IMR-90 (cell line): ENCODE measurements at regions not wholly inside any gene's neighbourhood (a gene's known extent, or its start where the extent isn't known, plus 50 kb on each side); places are given as distances from the start of the nearest gene placed in this dataset.

ENCODE experiments used
- ATAC-seq: fragments of 200-7000 bp; cut with Tn5 transposase; 2 replicates; pipeline ENCODE4 v1.9.1; 2020; ENCODE audit warnings: low read depth, mild to moderate bottlenecking, moderate library complexity
- BruUV-seq: library from RNA; stranded (reverse); fragments of 400-500 nt; replicated peaks from 2 replicates; lab custom pipeline; 2021; lab: Mats Ljungman, UMichigan
- CTCF ChIA-PET: fragments of 300-600 bp; formaldehyde crosslinking; extraction: SDS; loops from one replicate; lab custom pipeline; 2021; ENCODE audit warnings: antibody characterized with exemption; lab: Yijun Ruan, JAX
- POLR2A ChIA-PET: fragments of 300-600 bp; sonication (Branson Sonifier 250); formaldehyde crosslinking; loops from one replicate; lab custom pipeline; 2022; ENCODE audit warnings: antibody characterized with exemption; ENCODE audit not compliant: unreplicated experiment; lab: Charles Lee
- DNase-seq: peaks from one replicate; pipeline ENCODE4 v3.0.0; 2013
- H2AFZ ChIP-seq: replicated peaks from 2 replicates; pipeline ENCODE3; 2013; ENCODE audit warnings: low read length, mild to moderate bottlenecking; ENCODE audit not compliant: poor library complexity
- H2AK5ac ChIP-seq: 2 replicates; pipeline ENCODE4 v1.6.1; 2013; ENCODE audit warnings: low read depth, low read length, inconsistent platforms
- H2AK9ac ChIP-seq: replicated peaks from 2 replicates; pipeline ENCODE3; 2013; ENCODE audit warnings: mild to moderate bottlenecking, low read depth, low read length, moderate library complexity; ENCODE audit not compliant: poor library complexity
- H2BK120ac ChIP-seq: 2 replicates; pipeline ENCODE4 v1.6.1; 2013; ENCODE audit warnings: low read depth, low read length, inconsistent platforms
- H2BK15ac ChIP-seq: 3 replicates; pipeline ENCODE4 v1.6.1; 2013; ENCODE audit warnings: low read depth, low read length, inconsistent platforms
- H2BK20ac ChIP-seq: 2 replicates; pipeline ENCODE4 v1.6.1; 2013; ENCODE audit warnings: low read depth, mild to moderate bottlenecking, inconsistent platforms, low read length, moderate library complexity
- H2BK5ac ChIP-seq: 2 replicates; pipeline ENCODE4 v1.6.1; 2013; ENCODE audit warnings: mild to moderate bottlenecking, low read depth, low read length, inconsistent platforms; ENCODE audit not compliant: poor library complexity, severe bottlenecking
- H3K14ac ChIP-seq: replicated peaks from 2 replicates; pipeline ENCODE4 v1.6.1; 2013; ENCODE audit warnings: low read depth, low read length, inconsistent platforms
- H3K18ac ChIP-seq: 2 replicates; pipeline ENCODE4 v1.6.1; 2013; ENCODE audit warnings: low read depth, low read length, control low read depth
- H3K23ac ChIP-seq: 2 replicates; pipeline ENCODE4 v1.6.1; 2013; ENCODE audit warnings: low read depth, low read length, inconsistent platforms
- H3K27ac ChIP-seq: 2 replicates; pipeline ENCODE4 v1.5.1; 2013; ENCODE audit warnings: mild to moderate bottlenecking, control low read depth, low read length; ENCODE audit not compliant: insufficient read depth
- H3K27me3 ChIP-seq: 2 replicates; pipeline ENCODE4 v1.6.1; 2013; ENCODE audit warnings: low read length; ENCODE audit not compliant: control insufficient read depth, insufficient read depth
- H3K36me3 ChIP-seq: 2 replicates; pipeline ENCODE4 v1.6.1; 2013; ENCODE audit warnings: low read length, mixed read lengths; ENCODE audit not compliant: control insufficient read depth, insufficient read depth
- H3K4ac ChIP-seq: 2 replicates; pipeline ENCODE4 v1.6.1; 2013; ENCODE audit warnings: low read depth, low read length, inconsistent platforms
- H3K4me1 ChIP-seq: 2 replicates; pipeline ENCODE4 v1.6.1; 2013; ENCODE audit warnings: low read length, mixed read lengths; ENCODE audit not compliant: control insufficient read depth, insufficient read depth
- H3K4me2 ChIP-seq: 2 replicates; pipeline ENCODE4 v1.6.1; 2013; ENCODE audit warnings: low read depth, mild to moderate bottlenecking, control low read depth, low read length, moderate library complexity
- H3K4me3 ChIP-seq: 2 replicates; pipeline ENCODE4 v1.5.1; 2013; ENCODE audit warnings: low read depth, mild to moderate bottlenecking, control low read depth, low read length, moderate library complexity; ENCODE audit not compliant: insufficient read depth
- H3K56ac ChIP-seq: 2 replicates; pipeline ENCODE4 v1.6.1; 2013; ENCODE audit warnings: low read length, inconsistent platforms; ENCODE audit not compliant: insufficient read depth; ENCODE audit errors: extremely low read depth
- H3K79me1 ChIP-seq, 2 experiments: 2 replicates each; pipeline ENCODE4 v1.6.1; 2013; ENCODE audit warnings: low read length in 2 of 2, inconsistent platforms in 1 of 2, low read depth in 1 of 2
- H3K9ac ChIP-seq: 2 replicates; pipeline ENCODE4 v1.6.1; 2013; ENCODE audit warnings: low read depth, low read length, control low read depth
- H3K9me1 ChIP-seq: 2 replicates; pipeline ENCODE4 v1.6.1; 2013; ENCODE audit warnings: low read length, inconsistent platforms; ENCODE audit not compliant: insufficient read depth
- H3K9me3 ChIP-seq: 2 replicates; pipeline ENCODE4 v1.6.1; 2013; ENCODE audit warnings: low read length; ENCODE audit not compliant: control insufficient read depth, insufficient read depth
- H4K20me1 ChIP-seq: 2 replicates; pipeline ENCODE4 v1.6.1; 2013; ENCODE audit warnings: low read length, inconsistent platforms; ENCODE audit not compliant: insufficient read depth
- H4K5ac ChIP-seq: 2 replicates; pipeline ENCODE4 v1.6.1; 2013; ENCODE audit warnings: mild to moderate bottlenecking, low read depth, low read length, control low read depth
- H4K8ac ChIP-seq, 2 experiments: 2 replicates each; pipeline ENCODE4 v1.6.1; 2013; ENCODE audit warnings: low read depth in 2 of 2, low read length in 2 of 2, control low read depth in 1 of 2, inconsistent platforms in 1 of 2
- H4K91ac ChIP-seq: 2 replicates; pipeline ENCODE4 v1.6.1; 2013; ENCODE audit warnings: low read depth, low read length, inconsistent platforms; ENCODE audit not compliant: insufficient read depth
- CHD1 ChIP-seq: IDR thresholded peaks from 2 replicates; pipeline ENCODE4 v1.6.1; 2012; ENCODE audit warnings: low read depth, low read length, improper control_type of control experiment
- FOS ChIP-seq: fragments of 150-350 bp; IDR thresholded peaks from 2 replicates; pipeline ENCODE4 v1.6.1; 2016; ENCODE audit warnings: low read depth, low read length
- MXI1 ChIP-seq: IDR thresholded peaks from 2 replicates; pipeline ENCODE4 v1.6.1; 2012; ENCODE audit warnings: low read depth, mild to moderate bottlenecking, low read length, moderate library complexity, borderline replicate concordance
- RAD21 ChIP-seq: IDR thresholded peaks from 2 replicates; pipeline ENCODE4 v1.6.1; 2012; ENCODE audit warnings: low read length, improper control_type of control experiment
- RCOR1 ChIP-seq: IDR thresholded peaks from 2 replicates; pipeline ENCODE4 v1.6.1; 2012; ENCODE audit warnings: mild to moderate bottlenecking, low read length, improper control_type of control experiment; ENCODE audit not compliant: insufficient replicate concordance
- RFX5 ChIP-seq: IDR thresholded peaks from 2 replicates; pipeline ENCODE4 v1.8.0; 2012; ENCODE audit warnings: low read depth, mild to moderate bottlenecking, low read length, moderate library complexity
- USF2 ChIP-seq: fragments of 150-350 bp; IDR thresholded peaks from 2 replicates; pipeline ENCODE4 v1.6.1; 2017; ENCODE audit warnings: mild to moderate bottlenecking, antibody characterized with exemption, low read length, low read depth
- WGBS, 2 experiments: methylation state at CpG; one replicate each; pipeline versions ENCODE4 v1.1.5 to v1.1.7; 2013; ENCODE audit warnings: missing lambda C conversion rate in 2 of 2; ENCODE audit not compliant: insufficient read length in 1 of 2; ENCODE audit errors: extremely low coverage in 2 of 2; 5-methylcytosine and 5-hydroxymethylcytosine counted together
- dilution Hi-C: fragments of 300-500 bp; cut with HindIII; formaldehyde crosslinking; loops from one replicate; pipeline ENCODE4 v1.14.3; 2018; ENCODE audit warnings: low sequenced_read_pairs; ENCODE audit not compliant: unreplicated experiment
- in situ Hi-C: fragments of 300-500 bp; cut with MboI; formaldehyde crosslinking; loops from 3 replicates; pipeline ENCODE4 v1.14.3; 2019; ENCODE audit warnings: low sequenced_read_pairs, inconsistent platforms, mixed read lengths
- intact Hi-C: fragments of 100-400 bp; cut with micrococcal nuclease; formaldehyde crosslinking; loops from 2 replicates; pipeline ENCODE4 v1.10.0; 2022

DNA sequence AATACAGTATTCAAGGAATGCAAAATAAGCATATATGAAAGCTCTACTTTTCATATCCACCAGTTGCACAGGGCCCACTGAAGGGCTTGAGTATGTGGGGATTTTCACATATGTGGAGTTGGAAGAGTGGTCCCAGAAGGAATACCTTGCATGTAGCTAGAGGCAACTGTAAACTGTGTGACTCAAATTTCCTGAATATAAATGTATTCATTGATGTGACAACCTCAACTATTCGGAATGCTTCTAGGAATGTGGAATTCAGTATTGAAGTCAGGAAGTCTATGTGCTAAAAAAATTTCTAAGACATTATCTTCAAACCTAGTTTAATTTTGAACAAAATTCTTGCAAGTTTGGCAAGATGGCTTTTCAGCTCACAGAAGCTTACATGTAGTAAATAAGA is 695.5 kb upstream of the SEMA3D start:
- Histone ChIP-seq H3K27ac (no peak overlapping the region), H3K4ac (no peak overlapping the region), H3K36me3 (no peaks in the 10 kb centered on the region), H3K9ac (no peak overlapping the region), H3K4me1 (no peaks in the 10 kb centered on the region), H2AK9ac (no peak overlapping the region), H2AK5ac (no peak overlapping the region), H3K79me1 (no peaks in the 10 kb centered on the region), H4K8ac (no peak overlapping the region), H4K5ac (no peak overlapping the region), H2BK120ac (no peak overlapping the region), H2AFZ (no peak overlapping the region), H3K23ac (no peak overlapping the region), H3K4me2 (no peak overlapping the region), H3K4me3 (no peak overlapping the region), H4K20me1 (no peaks in the 10 kb centered on the region), H2BK20ac (no peak overlapping the region), H4K91ac (no peak overlapping the region), H2BK15ac (no peak overlapping the region), H3K9me3 (no peaks in the 10 kb centered on the region), H3K27me3 (no peaks in the 10 kb centered on the region), H3K9me1 (no peaks in the 10 kb centered on the region), H2BK5ac (no peak overlapping the region), H3K18ac (no peak overlapping the region), H3K14ac (no peak overlapping the region), H3K56ac (no peak overlapping the region)
- DNase-seq (no peak), ATAC-seq (no peak)
- intact Hi-C loops: no loop called here
- POLR2A ChIA-PET: no interaction called here
- dilution Hi-C loops: no loop called here
- BruUV-seq: no TSS peak
- CTCF ChIA-PET: no interaction called here
- no peak for TF ChIP-seq CHD1
- TF ChIP-seq RCOR1: no peak
- no peak for TF ChIP-seq MXI1
- TF ChIP-seq FOS: no peak
- no peak for TF ChIP-seq RAD21
- no peak for TF ChIP-seq RFX5
- no peak for TF ChIP-seq USF2
- in situ Hi-C loops: loop anchor here (25.0 kb wide), 1 partner anchor 580 kb away; no protein-coding TSS in a partner anchor
- no CpG with 5 or more reads among the region's 1 CpG for WGBS, 2 experiments
